Stomach (tissue), 8 donors: ENCODE measurements at regions not wholly inside any gene's neighbourhood (a gene's known extent, or its start where the extent isn't known, plus 50 kb on each side); places are given as distances from the start of the nearest gene placed in this dataset.

Experiments used
- DNase-seq, 2 donors: peaks; one replicate each; pipeline versions ENCODE4 v3.0.0 to v3.0.0-alpha.2; 2013 to 2019
- H3K27ac ChIP-seq, 5 donors: fragments of 200-600 bp in 4 of 5; sonication (generic) in 4 of 5; one replicate each; pipeline ENCODE4 v1.5.1; 2013 to 2019; ENCODE audit warnings: mild to moderate bottlenecking in 1 of 5, moderate library complexity in 1 of 5
- H3K27me3 ChIP-seq, 3 donors: fragments of 200-600 bp; sonication (generic); one replicate each; pipeline ENCODE4 v1.5.1; 2017 to 2019; ENCODE audit warnings: mixed run types in 1 of 3
- H3K36me3 ChIP-seq, 4 donors: fragments of 200-600 bp; sonication (generic); 1 replicate in 3 of 4; 2 replicates in 1 of 4; pipeline ENCODE4 v1.5.1; 2016 to 2019
- H3K4me1 ChIP-seq, 4 donors: fragments of 200-600 bp; sonication (generic); one replicate each; pipeline ENCODE4 v1.5.1; 2016 to 2019
- H3K4me3 ChIP-seq, 4 donors: fragments of 200-600 bp; sonication (generic) in 3 of 4; one replicate each; pipeline ENCODE4 v1.5.1; 2016 to 2019; ENCODE audit warnings: mild to moderate bottlenecking in 1 of 4
- H3K9me3 ChIP-seq, 4 donors: fragments of 200-600 bp; sonication (generic); one replicate each; pipeline ENCODE4 v1.5.1; 2016 to 2019
- CTCF ChIP-seq, 7 experiments: fragments of 450-650 bp in 4 of 7; fragments of 200-600 bp in 3 of 7; sonication (generic) in 3 of 7; IDR thresholded peaks; one replicate each; pipeline ENCODE4 v1.5.1; 2016 to 2019; ENCODE audit warnings: antibody characterized with exemption in 7 of 7, control low read depth in 2 of 7, mild to moderate bottlenecking in 1 of 7
- EP300 ChIP-seq: sonication (generic); formaldehyde crosslinking; IDR thresholded peaks from one replicate; pipeline ENCODE4 v1.6.1; 2017; ENCODE audit warnings: antibody characterized with exemption
- POLR2A ChIP-seq, 4 donors: fragments of 450-650 bp; IDR thresholded peaks; one replicate each; pipeline ENCODE4 v1.6.1; 2016; ENCODE audit warnings: antibody characterized with exemption in 4 of 4, control low read depth in 2 of 4, mild to moderate bottlenecking in 1 of 4, moderate library complexity in 1 of 4
- POLR2AphosphoS5 ChIP-seq, 3 donors: sonication (generic); formaldehyde crosslinking; IDR thresholded peaks; one replicate each; pipeline ENCODE4 v1.6.1; 2016; ENCODE audit warnings: antibody characterized with exemption in 3 of 3
- WGBS, 5 donors: extraction: QIAGEN DNeasy Blood & Tissue Kit in 3 of 5; methylation state at CpG; one replicate each; pipeline versions ENCODE4 v1.1.5 to v1.1.7; 2013 to 2018; 5-methylcytosine and 5-hydroxymethylcytosine counted together
- intact Hi-C: fragments of 100-400 bp; cut with DNase I; formaldehyde crosslinking; loops from one replicate; pipeline ENCODE4 v1.15.1; 2023; ENCODE audit warnings: low total_unique reads
- donor health status: healthy with polysubstance abuse.
- donor health status: Bipolar disorder and iron deficiency.
- donor health status: healthy.

- Histone ChIP-seq H3K27ac (no peak overlapping the region), H3K4me1 (peaks cover 0 to 6% (median 5%) of the 10 kb centered on the region in 4 donors), H3K9me3 (no peaks in the 10 kb centered on the region), H3K4me3 (no peak overlapping the region), H3K36me3 (no peaks in the 10 kb centered on the region), H3K27me3 (no peaks in the 10 kb centered on the region)
- DNase-seq: no peak
- TF ChIP-seq CTCF (IDR thresholded peaks at IDR 0.05) (no peak), POLR2AphosphoS5 (IDR thresholded peaks at IDR 0.05) (no peak), POLR2A (IDR thresholded peaks at IDR 0.05) (no peak), EP300 (no peak)
- intact Hi-C loops: no loop called here
- WGBS, 5 donors: 65 to 83% (median 72%) methylated on average over 7 of the region's 7 CpGs
Observed at GRCh38 chr5:173715607-173716006, 99.2 kb upstream of the BOD1 start.

GRCh38 chr5:173716058-173716682 lies 99.7 kb upstream of the BOD1 start:
- no peaks in the 10 kb centered on the region for H3K9me3 ChIP-seq
- no peak for TF ChIP-seq EP300
- TF ChIP-seq POLR2AphosphoS5 (IDR thresholded peaks at IDR 0.05): no peak
- no peak for TF ChIP-seq CTCF (IDR thresholded peaks at IDR 0.05)
- TF ChIP-seq POLR2A (IDR thresholded peaks at IDR 0.05): no peak
- H3K27me3 ChIP-seq: no peaks in the 10 kb centered on the region
- H3K27ac ChIP-seq: no peak overlapping the region
- intact Hi-C loops: no loop called here
- H3K4me1 ChIP-seq: peaks cover 0 to 11% (median 5%) of the 10 kb centered on the region in 4 donors
- H3K36me3 ChIP-seq: no peaks in the 10 kb centered on the region
- no peak overlapping the region for H3K4me3 ChIP-seq
- no peak for DNase-seq
- 79 to 92% (median 88%) methylated on average over 10 of the region's 10 CpGs for WGBS, 5 donors

GRCh38 chr5:173717959-173718358 lies 101.5 kb upstream of the BOD1 start:
- H3K36me3 ChIP-seq: no peaks in the 10 kb centered on the region

GRCh38 chr5:173718469-173718868 lies 102.0 kb upstream of the BOD1 start:
- no peak for TF ChIP-seq POLR2A (IDR thresholded peaks at IDR 0.05)
- no peak for TF ChIP-seq EP300
- TF ChIP-seq POLR2AphosphoS5 (IDR thresholded peaks at IDR 0.05): no peak
- TF ChIP-seq CTCF (IDR thresholded peaks at IDR 0.05): no peak
- Histone ChIP-seq H3K4me1 (peaks cover 0 to 11% (median 5%) of the 10 kb centered on the region in 4 donors), H3K9me3 (no peaks in the 10 kb centered on the region), H3K27ac (no peak overlapping the region), H3K27me3 (no peaks in the 10 kb centered on the region), H3K4me3 (no peak overlapping the region), H3K36me3 (no peaks in the 10 kb centered on the region)
- no peak for DNase-seq
- 83 to 88% (median 86%) methylated on average over 10 of the region's 10 CpGs for WGBS, 5 donors
- intact Hi-C loops: no loop called here

More at GRCh38 chr5:173717959-173718358, 101.5 kb upstream of the BOD1 start:
- intact Hi-C loops: no loop called here
- Histone ChIP-seq H3K27me3 (no peaks in the 10 kb centered on the region), H3K4me1 (peaks cover 0 to 11% (median 5%) of the 10 kb centered on the region in 4 donors), H3K4me3 (no peak overlapping the region), H3K9me3 (no peaks in the 10 kb centered on the region), H3K27ac (no peak overlapping the region)
- 68 to 86% (median 78%) methylated on average over 10 of the region's 10 CpGs for WGBS, 5 donors
- TF ChIP-seq POLR2A (IDR thresholded peaks at IDR 0.05): no peak
- TF ChIP-seq POLR2AphosphoS5 (IDR thresholded peaks at IDR 0.05): no peak
- no peak for TF ChIP-seq EP300
- no peak for TF ChIP-seq CTCF (IDR thresholded peaks at IDR 0.05)
- DNase-seq: no peak
